MM.1S (cell line): ENCODE measurements at regions not wholly inside any gene's neighbourhood (a gene's known extent, or its start where the extent isn't known, plus 50 kb on each side); places are given as distances from the start of the nearest gene placed in this dataset.

Experiments used
- CTCF ChIP-seq: fragments of 300-600 bp; sonication (generic); IDR thresholded peaks from 2 replicates; pipeline ENCODE4 v1.5.1; 2016; ENCODE audit warnings: antibody characterized with exemption, low read length, mixed read lengths
- EZH2phosphoT487 ChIP-seq: fragments of 300-600 bp; sonication (generic); IDR thresholded peaks from 2 replicates; pipeline ENCODE4 v1.6.1; 2018; ENCODE audit warnings: antibody characterized with exemption, low read length

GRCh38 chr2:107222466-107222865, 336.5 kb upstream of the ST6GAL2 start:
- TF ChIP-seq CTCF, result no peak
- no peak for TF ChIP-seq EZH2phosphoT487
